Thoracic aorta (tissue), 2 donors: ENCODE measurements at regions not wholly inside any gene's neighbourhood (a gene's known extent, or its start where the extent isn't known, plus 50 kb on each side); places are given as distances from the start of the nearest gene placed in this dataset.

Experiments
- ATAC-seq: fragments of 150-250 bp; one replicate; pipeline ENCODE4 v1.8.0; 2017; ENCODE audit warnings: low read depth; ENCODE audit not compliant: insufficient number of reproducible peaks, low FRiP score
- DNase-seq: peaks from one replicate; pipeline ENCODE4 v3.0.0-alpha.2; 2020; ENCODE audit warnings: low spot score
- H3K27ac ChIP-seq, 2 donors: fragments of 200-600 bp; sonication (generic); 1 replicate in 1 of 2; 2 replicates in 1 of 2; pipeline ENCODE4 v1.5.1; 2016; ENCODE audit warnings: mild to moderate bottlenecking in 2 of 2, moderate library complexity in 2 of 2
- H3K27me3 ChIP-seq: fragments of 200-600 bp; sonication (generic); replicated peaks from 2 replicates; pipeline ENCODE4 v1.6.0; 2016; ENCODE audit warnings: mild to moderate bottlenecking; ENCODE audit not compliant: insufficient read depth
- H3K36me3 ChIP-seq: fragments of 200-600 bp; sonication (generic); one replicate; pipeline ENCODE4 v1.5.1; 2016
- H3K4me1 ChIP-seq, 2 donors: fragments of 200-600 bp; sonication (generic); 1 replicate in 1 of 2; 2 replicates in 1 of 2; pipeline versions ENCODE4 v1.5.1 to v1.6.0; 2016; ENCODE audit warnings: low read depth in 2 of 2, mild to moderate bottlenecking in 1 of 2; ENCODE audit not compliant: control insufficient read depth in 1 of 2
- H3K4me3 ChIP-seq: fragments of 200-600 bp; sonication (generic); 2 replicates; pipeline ENCODE4 v1.5.1; 2016; ENCODE audit warnings: mild to moderate bottlenecking
- H3K9me3 ChIP-seq: fragments of 200-600 bp; sonication (generic); 2 replicates; pipeline ENCODE4 v1.5.1; 2016
- CTCF ChIP-seq: fragments of 200-600 bp; sonication (generic); IDR thresholded peaks from one replicate; pipeline ENCODE4 v1.5.1; 2019; ENCODE audit warnings: antibody characterized with exemption

- peaks cover 2 to 4% of the 10 kb centered on the region in 2 donors for H3K4me1 ChIP-seq
- peak; percentile 31 for TF ChIP-seq CTCF
- H3K27ac ChIP-seq, result no peak overlapping the region
- H3K36me3 ChIP-seq, result no peaks in the 10 kb centered on the region
- no peaks in the 10 kb centered on the region for H3K27me3 ChIP-seq
- ATAC-seq, result no peak
- DNase-seq, result no peak
- H3K4me3 ChIP-seq, result no peak overlapping the region
- no peaks in the 10 kb centered on the region for H3K9me3 ChIP-seq
Observed at GRCh38 chr9:22244139-22245011, 202.2 kb upstream of the DMRTA1 start.

- Histone ChIP-seq H3K36me3 (no peaks in the 10 kb centered on the region), H3K9me3 (peaks cover 7% of the 10 kb centered on the region), H3K4me3 (no peak overlapping the region), H3K4me1 (no peaks in the 10 kb centered on the region), H3K27ac (no peak overlapping the region), H3K27me3 (no peaks in the 10 kb centered on the region)
- DNase-seq (no peak), ATAC-seq (no peak)
- TF ChIP-seq CTCF, result no peak
Observed at GRCh38 chr9:22255337-22255736, 191.3 kb upstream of the DMRTA1 start.

- Histone ChIP-seq H3K9me3 (peaks cover 5% of the 10 kb centered on the region), H3K36me3 (no peaks in the 10 kb centered on the region), H3K27me3 (no peaks in the 10 kb centered on the region), H3K4me3 (no peak overlapping the region), H3K27ac (no peak overlapping the region), H3K4me1 (no peaks in the 10 kb centered on the region)
- no peak for ATAC-seq
- no peak for DNase-seq
- TF ChIP-seq CTCF, result no peak
Observed at GRCh38 chr9:22256381-22256780, 190.2 kb upstream of the DMRTA1 start.

GRCh38 chr9:22257026-22257816, 189.4 kb upstream of the DMRTA1 start:
- Histone ChIP-seq H3K4me3 (no peak overlapping the region), H3K36me3 (no peaks in the 10 kb centered on the region), H3K4me1 (no peaks in the 10 kb centered on the region), H3K9me3 (no peaks in the 10 kb centered on the region), H3K27me3 (no peaks in the 10 kb centered on the region), H3K27ac (no peak overlapping the region)
- no peak for DNase-seq
- TF ChIP-seq CTCF, result no peak
- ATAC-seq, result no peak

GRCh38 chr9:22265038-22265437, 181.6 kb upstream of the DMRTA1 start:
- no peaks in the 10 kb centered on the region for H3K27me3 ChIP-seq
- TF ChIP-seq CTCF, result no peak
- no peak for DNase-seq
- no peaks in the 10 kb centered on the region for H3K4me1 ChIP-seq
- peaks cover 2% of the 10 kb centered on the region for H3K9me3 ChIP-seq
- no peak for ATAC-seq
- H3K36me3 ChIP-seq, result no peaks in the 10 kb centered on the region
- no peak overlapping the region for H3K4me3 ChIP-seq
- H3K27ac ChIP-seq, result no peak overlapping the region
